ENCODE measurements at regions not wholly inside any gene's neighbourhood (a gene's known extent, or its start where the extent isn't known, plus 50 kb on each side); places are given as distances from the start of the nearest gene placed in this dataset.
A peak's percentile ranks its signal among the peaks of the same experiment; 100 is the strongest.

DNA sequence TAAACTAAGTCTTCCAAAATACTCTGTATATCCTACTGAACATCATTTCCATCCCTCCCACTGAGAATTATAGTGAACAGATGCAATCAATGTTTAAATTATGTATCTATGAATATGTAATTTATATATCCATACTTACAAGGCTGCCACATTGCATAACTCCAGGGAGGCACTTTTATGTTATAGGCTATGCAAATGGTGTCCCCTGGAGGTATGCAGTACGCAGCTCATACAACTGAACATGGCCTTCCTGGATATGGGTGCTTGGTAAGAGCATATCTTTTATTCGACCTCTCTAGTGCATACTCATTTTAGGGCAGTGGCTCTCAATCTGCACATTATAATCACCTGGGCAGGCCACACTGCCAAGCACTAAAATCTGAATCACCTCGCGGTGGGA, 127.3 kb downstream of the BANF2 start:
- Histone ChIP-seq H3K4me1 (ENCODE audit: control insufficient read depth, insufficient read depth, low read length, poor library complexity, severe bottlenecking) (no peaks in the 10 kb centered on the region), H3K4me3 (ENCODE audit: low read depth, low read length) (no peak overlapping the region), H3K36me3 (ENCODE audit: control insufficient read depth, insufficient read depth, low read length) (no peaks in the 10 kb centered on the region), H3K27me3 (ENCODE audit: control insufficient read depth, insufficient read depth, low read length) (no peaks in the 10 kb centered on the region), H3K9me3 (ENCODE audit: control insufficient read depth in 2 of 2, low read length in 2 of 2) (no peaks in the 10 kb centered on the region), H3K27ac (ENCODE audit: insufficient read depth, low read length, poor library complexity, severe bottlenecking) (no peak overlapping the region)
- Mint-ChIP-seq H3K4me3 (no peak overlapping the region), H3K4me1 (no peaks in the 10 kb centered on the region), H3K9me3 (no peaks in the 10 kb centered on the region), H3K27ac (no peak overlapping the region), H3K36me3 (no peaks in the 10 kb centered on the region), H3K27me3 (no peaks in the 10 kb centered on the region)
- no peak for DNase-seq
- ATAC-seq (ENCODE audit: low read depth in 2 of 2), result no peak

DNA sequence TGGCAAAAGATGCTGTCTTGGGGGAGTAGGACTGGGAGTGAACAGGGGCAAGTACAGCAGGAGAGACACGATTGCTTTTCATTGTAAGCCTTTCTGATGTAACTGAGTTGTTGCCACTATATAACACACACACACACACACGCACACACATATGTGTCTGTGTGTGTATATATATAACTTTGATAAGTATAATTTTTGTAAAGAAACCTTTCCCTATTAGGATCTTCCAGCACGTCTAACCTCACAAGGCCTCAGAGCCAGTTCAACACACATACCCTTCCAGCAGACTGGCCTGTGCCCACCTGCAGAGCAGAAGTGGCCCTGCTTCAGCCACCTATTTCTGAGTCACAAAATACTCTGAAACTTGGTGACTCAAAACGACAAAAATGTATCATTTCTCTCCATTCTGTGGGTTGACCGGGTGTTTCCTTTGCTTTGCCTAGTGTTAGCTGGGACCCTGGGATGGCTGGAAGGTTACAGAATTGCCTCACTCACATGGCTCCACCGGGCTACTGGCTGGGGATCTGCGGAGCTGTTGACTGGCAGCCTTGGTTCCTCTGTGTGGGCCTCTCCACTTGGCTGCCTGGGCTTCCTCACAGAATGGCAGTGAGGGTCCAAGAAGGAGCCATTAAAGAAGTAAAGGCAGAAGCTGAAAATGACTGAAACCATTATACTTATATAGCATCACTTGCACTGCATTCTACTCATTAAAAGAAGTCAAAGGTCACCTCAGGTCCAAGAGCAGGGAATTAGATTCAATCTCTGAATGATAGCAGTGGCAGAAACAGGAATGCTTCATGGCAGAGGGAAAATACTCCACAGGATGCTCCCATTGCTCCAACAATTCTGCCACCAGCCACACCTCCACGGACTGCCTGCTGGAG, 126.4 kb downstream of the BANF2 start:
- DNase-seq (peak in 1 of 3 donors; percentile 10), ATAC-seq (ENCODE audit: low read depth in 2 of 2) (no peak)
- no peaks in the 10 kb centered on the region for H3K9me3 ChIP-seq (ENCODE audit: control insufficient read depth in 2 of 2, low read length in 2 of 2)
- Mint-ChIP-seq H3K36me3 (no peaks in the 10 kb centered on the region), H3K27me3 (no peaks in the 10 kb centered on the region), H3K9me3 (no peaks in the 10 kb centered on the region), H3K27ac (no peak overlapping the region), H3K4me3 (no peak overlapping the region), H3K4me1 (peaks cover 0 to 2% (median 0%) of the 10 kb centered on the region in 4 donors)
- no peaks in the 10 kb centered on the region for H3K4me1 ChIP-seq (ENCODE audit: control insufficient read depth, insufficient read depth, low read length, poor library complexity, severe bottlenecking)
- H3K36me3 ChIP-seq (ENCODE audit: control insufficient read depth, insufficient read depth, low read length), result no peaks in the 10 kb centered on the region
- H3K27ac ChIP-seq (ENCODE audit: insufficient read depth, low read length, poor library complexity, severe bottlenecking), result no peak overlapping the region
- no peaks in the 10 kb centered on the region for H3K27me3 ChIP-seq (ENCODE audit: control insufficient read depth, insufficient read depth, low read length)
- H3K4me3 ChIP-seq (ENCODE audit: low read depth, low read length), result no peak overlapping the region

DNA sequence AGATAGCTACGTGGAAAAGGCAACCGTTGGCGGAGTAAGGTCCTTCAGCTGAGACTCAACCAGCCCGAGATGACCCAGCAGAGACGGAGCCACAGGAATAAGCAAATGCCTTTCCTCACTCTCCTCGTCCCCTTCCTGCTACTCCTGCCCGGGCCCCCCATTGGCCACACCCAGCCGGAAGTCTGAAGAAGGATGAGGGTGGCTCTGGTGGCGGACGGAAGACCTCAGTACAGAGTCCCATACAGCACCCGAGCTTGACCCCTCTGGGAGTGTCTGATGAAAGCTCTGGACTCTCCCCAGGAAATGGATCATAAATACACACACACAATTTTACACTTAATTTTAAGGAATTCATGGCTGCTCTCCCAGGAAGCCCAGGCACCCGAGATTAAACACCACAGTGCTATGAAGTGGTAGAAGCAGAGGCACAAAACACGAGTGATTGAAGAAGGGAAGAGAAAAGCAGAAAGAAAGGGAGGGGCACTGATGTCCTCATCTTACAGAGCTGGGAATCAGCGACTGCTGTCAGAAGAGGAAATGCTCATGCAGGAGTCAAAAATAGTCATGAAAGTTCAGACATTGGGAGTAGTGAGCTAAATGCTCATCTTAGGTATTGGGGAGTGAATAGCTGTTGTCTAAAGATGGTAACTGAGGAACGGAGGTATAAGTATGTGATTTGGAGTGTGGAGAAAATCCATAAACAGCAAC, 125.6 kb downstream of the BANF2 start:
- Histone ChIP-seq H3K27ac (ENCODE audit: insufficient read depth, low read length, poor library complexity, severe bottlenecking) (no peak overlapping the region), H3K4me1 (ENCODE audit: control insufficient read depth, insufficient read depth, low read length, poor library complexity, severe bottlenecking) (no peaks in the 10 kb centered on the region), H3K9me3 (ENCODE audit: control insufficient read depth in 2 of 2, low read length in 2 of 2) (no peaks in the 10 kb centered on the region), H3K36me3 (ENCODE audit: control insufficient read depth, insufficient read depth, low read length) (no peaks in the 10 kb centered on the region), H3K4me3 (ENCODE audit: low read depth, low read length) (no peak overlapping the region), H3K27me3 (ENCODE audit: control insufficient read depth, insufficient read depth, low read length) (no peaks in the 10 kb centered on the region)
- ATAC-seq (ENCODE audit: low read depth in 2 of 2) (no peak), DNase-seq (no peak)
- Mint-ChIP-seq H3K27me3 (no peaks in the 10 kb centered on the region), H3K27ac (no peak overlapping the region), H3K4me1 (peaks cover 0 to 2% (median 0%) of the 10 kb centered on the region in 4 donors), H3K9me3 (no peaks in the 10 kb centered on the region), H3K4me3 (no peak overlapping the region), H3K36me3 (no peaks in the 10 kb centered on the region)

- Mint-ChIP-seq H3K36me3 (no peaks in the 10 kb centered on the region), H3K27me3 (no peaks in the 10 kb centered on the region), H3K9me3 (peaks cover 0 to 2% (median 0%) of the 10 kb centered on the region in 7 donors), H3K4me3 (no peak overlapping the region), H3K27ac (no peak overlapping the region), H3K4me1 (peaks cover 0 to 2% (median 0%) of the 10 kb centered on the region in 4 donors)
- Histone ChIP-seq H3K36me3 (ENCODE audit: control insufficient read depth, insufficient read depth, low read length) (no peaks in the 10 kb centered on the region), H3K9me3 (ENCODE audit: control insufficient read depth in 2 of 2, low read length in 2 of 2) (peaks cover 0 to 2% of the 10 kb centered on the region in 2 experiments), H3K27ac (ENCODE audit: insufficient read depth, low read length, poor library complexity, severe bottlenecking) (no peak overlapping the region), H3K4me3 (ENCODE audit: low read depth, low read length) (no peak overlapping the region), H3K4me1 (ENCODE audit: control insufficient read depth, insufficient read depth, low read length, poor library complexity, severe bottlenecking) (no peaks in the 10 kb centered on the region), H3K27me3 (ENCODE audit: control insufficient read depth, insufficient read depth, low read length) (no peaks in the 10 kb centered on the region)
- ATAC-seq (ENCODE audit: low read depth in 2 of 2), result no peak
- DNase-seq, result no peak
Measured at GRCh38 chr20:17824676-17825251, 125.0 kb downstream of the BANF2 start.

DNA sequence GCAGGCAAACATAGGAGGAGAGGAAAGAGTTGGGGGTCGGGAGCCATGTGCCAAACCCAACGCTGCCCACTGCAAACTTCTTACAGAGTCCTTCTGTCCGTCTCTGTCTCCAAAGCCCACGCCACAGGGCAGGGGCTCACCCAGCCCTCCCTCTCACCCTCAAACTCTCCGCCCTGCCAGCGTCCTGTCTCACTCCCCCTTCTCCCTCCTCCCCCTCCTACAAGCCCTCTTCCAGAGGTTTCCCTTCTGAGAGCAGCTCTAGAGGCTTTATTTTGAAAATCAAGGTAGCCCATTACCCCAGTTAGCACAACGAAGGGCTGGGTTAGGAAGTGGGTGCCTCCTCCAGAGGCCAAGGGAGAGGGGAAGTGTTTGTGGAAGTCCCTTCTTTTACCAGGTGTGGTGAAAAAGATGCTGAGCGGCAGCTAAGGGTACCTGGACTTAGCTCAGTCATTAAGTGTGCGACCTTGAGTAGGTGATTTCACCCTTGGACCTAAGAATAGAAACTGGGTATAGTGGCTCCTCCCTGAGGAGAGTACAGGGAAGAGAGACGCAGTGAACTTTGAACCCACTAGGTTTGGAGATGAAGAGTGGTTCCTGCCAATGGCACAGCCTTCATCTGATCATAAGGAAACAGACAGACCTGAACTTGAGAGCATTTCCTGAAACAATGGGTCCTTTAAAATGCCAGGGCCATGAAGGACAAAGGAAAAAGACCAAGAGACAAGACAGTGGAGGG, 123.8 kb downstream of the BANF2 start:
- Mint-ChIP-seq H3K9me3 (peaks cover 0 to 9% (median 2%) of the 10 kb centered on the region in 7 donors), H3K27ac (no peak overlapping the region), H3K4me1 (peaks cover 0 to 2% (median 0%) of the 10 kb centered on the region in 4 donors), H3K4me3 (no peak overlapping the region), H3K27me3 (no peaks in the 10 kb centered on the region), H3K36me3 (no peaks in the 10 kb centered on the region)
- Histone ChIP-seq H3K27ac (ENCODE audit: insufficient read depth, low read length, poor library complexity, severe bottlenecking) (no peak overlapping the region), H3K4me1 (ENCODE audit: control insufficient read depth, insufficient read depth, low read length, poor library complexity, severe bottlenecking) (no peaks in the 10 kb centered on the region), H3K9me3 (ENCODE audit: control insufficient read depth in 2 of 2, low read length in 2 of 2) (peaks cover 0 to 10% of the 10 kb centered on the region in 2 experiments), H3K36me3 (ENCODE audit: control insufficient read depth, insufficient read depth, low read length) (no peaks in the 10 kb centered on the region), H3K27me3 (ENCODE audit: control insufficient read depth, insufficient read depth, low read length) (no peaks in the 10 kb centered on the region), H3K4me3 (ENCODE audit: low read depth, low read length) (no peak overlapping the region)
- ATAC-seq (ENCODE audit: low read depth in 2 of 2) (no peak), DNase-seq (no peak)

DNA sequence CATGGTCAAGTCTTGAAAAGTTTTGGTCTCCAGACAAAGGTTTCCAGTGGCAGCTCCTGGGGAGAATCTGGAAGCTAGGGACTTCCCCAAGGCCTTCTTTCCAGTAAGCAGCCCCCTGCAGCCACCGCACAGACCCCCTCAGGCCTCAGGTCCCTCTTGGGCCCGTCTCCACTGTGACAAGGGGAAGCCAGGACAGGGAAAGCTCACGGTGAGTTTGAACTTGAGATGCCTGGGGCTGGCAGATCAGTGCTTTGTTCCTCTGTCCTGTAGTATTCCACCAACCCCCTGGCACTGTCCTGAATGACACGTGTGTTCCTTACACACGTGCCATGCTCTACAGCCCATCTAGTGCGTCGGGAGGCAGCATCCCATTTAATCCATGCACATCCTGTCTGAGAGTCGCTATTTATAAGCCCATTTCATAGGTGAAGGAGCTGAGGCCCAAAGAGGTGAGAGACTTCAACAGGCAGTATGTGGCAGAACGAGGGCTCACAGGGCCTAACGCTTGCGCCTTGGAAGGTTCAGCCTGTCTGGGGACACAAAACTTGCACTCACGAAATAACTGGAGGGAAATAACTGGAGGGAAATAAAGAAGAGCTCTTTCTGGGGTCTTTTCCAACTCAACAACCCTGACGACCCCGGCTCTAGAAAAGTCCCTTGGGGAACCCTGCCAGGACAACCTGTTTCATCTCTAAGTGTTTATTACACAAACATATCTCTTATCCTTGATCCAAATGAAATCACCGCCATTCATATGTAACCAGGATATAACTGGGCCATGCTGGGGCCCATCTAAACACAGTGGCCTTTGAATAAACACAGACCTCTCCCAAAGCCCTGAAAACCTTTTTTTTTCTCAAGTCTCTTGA, 123.0 kb downstream of the BANF2 start:
- Mint-ChIP-seq H3K9me3 (peaks cover 0 to 9% (median 2%) of the 10 kb centered on the region in 7 donors), H3K27ac (no peak overlapping the region), H3K4me1 (peaks cover 0 to 2% (median 0%) of the 10 kb centered on the region in 4 donors), H3K27me3 (no peaks in the 10 kb centered on the region), H3K36me3 (no peaks in the 10 kb centered on the region), H3K4me3 (no peak overlapping the region)
- no peak overlapping the region for H3K4me3 ChIP-seq (ENCODE audit: low read depth, low read length)
- no peaks in the 10 kb centered on the region for H3K4me1 ChIP-seq (ENCODE audit: control insufficient read depth, insufficient read depth, low read length, poor library complexity, severe bottlenecking)
- no peaks in the 10 kb centered on the region for H3K36me3 ChIP-seq (ENCODE audit: control insufficient read depth, insufficient read depth, low read length)
- H3K27ac ChIP-seq (ENCODE audit: insufficient read depth, low read length, poor library complexity, severe bottlenecking), result no peak overlapping the region
- no peak for ATAC-seq (ENCODE audit: low read depth in 2 of 2)
- DNase-seq, result no peak
- no peaks in the 10 kb centered on the region for H3K27me3 ChIP-seq (ENCODE audit: control insufficient read depth, insufficient read depth, low read length)
- H3K9me3 ChIP-seq (ENCODE audit: control insufficient read depth in 2 of 2, low read length in 2 of 2), result peaks cover 0 to 10% of the 10 kb centered on the region in 2 experiments

- DNase-seq (no peak), ATAC-seq (ENCODE audit: low read depth in 2 of 2) (no peak)
- peaks cover 0 to 9% (median 2%) of the 10 kb centered on the region in 7 donors for H3K9me3 Mint-ChIP-seq
- H3K27me3 ChIP-seq (ENCODE audit: control insufficient read depth, insufficient read depth, low read length), result no peaks in the 10 kb centered on the region
- no peaks in the 10 kb centered on the region for H3K36me3 Mint-ChIP-seq
- peaks cover 0 to 2% (median 0%) of the 10 kb centered on the region in 4 donors for H3K4me1 Mint-ChIP-seq
- H3K36me3 ChIP-seq (ENCODE audit: control insufficient read depth, insufficient read depth, low read length), result no peaks in the 10 kb centered on the region
- H3K27ac Mint-ChIP-seq, result no peak overlapping the region
- H3K4me3 ChIP-seq (ENCODE audit: low read depth, low read length), result no peak overlapping the region
- peaks cover 0 to 10% of the 10 kb centered on the region in 2 experiments for H3K9me3 ChIP-seq (ENCODE audit: control insufficient read depth in 2 of 2, low read length in 2 of 2)
- no peak overlapping the region for H3K4me3 Mint-ChIP-seq
- H3K27ac ChIP-seq (ENCODE audit: insufficient read depth, low read length, poor library complexity, severe bottlenecking), result no peak overlapping the region
- no peaks in the 10 kb centered on the region for H3K4me1 ChIP-seq (ENCODE audit: control insufficient read depth, insufficient read depth, low read length, poor library complexity, severe bottlenecking)
- no peaks in the 10 kb centered on the region for H3K27me3 Mint-ChIP-seq
Measured at GRCh38 chr20:17822039-17822438, 122.3 kb downstream of the BANF2 start.

Data from CD4-positive, CD25-positive, alpha-beta regulatory T cell (primary cell).